ENCODE measurements at regions not wholly inside any gene's neighbourhood (a gene's known extent, or its start where the extent isn't known, plus 50 kb on each side); places are given as distances from the start of the nearest gene placed in this dataset.

- DNase-seq (ENCODE audit: low read depth in 2 of 2), result no peak
These were observed 203.8 kb upstream of the SIX2 start for GRCh38 chr2:45212953-45213635.

- DNase-seq (ENCODE audit: low read depth in 2 of 2), result no peak
These were observed 202.4 kb upstream of the SIX2 start for GRCh38 chr2:45211636-45212035.

- no peak for DNase-seq (ENCODE audit: low read depth in 2 of 2)
These were observed 201.4 kb upstream of the SIX2 start for GRCh38 chr2:45210462-45211195.

GRCh38 chr2:45209875-45210274, 200.6 kb upstream of the SIX2 start:
- DNase-seq (ENCODE audit: low read depth in 2 of 2), result no peak

GRCh38 chr2:45209302-45209701, 200.1 kb upstream of the SIX2 start:
- no peak for DNase-seq (ENCODE audit: low read depth in 2 of 2)

DNA sequence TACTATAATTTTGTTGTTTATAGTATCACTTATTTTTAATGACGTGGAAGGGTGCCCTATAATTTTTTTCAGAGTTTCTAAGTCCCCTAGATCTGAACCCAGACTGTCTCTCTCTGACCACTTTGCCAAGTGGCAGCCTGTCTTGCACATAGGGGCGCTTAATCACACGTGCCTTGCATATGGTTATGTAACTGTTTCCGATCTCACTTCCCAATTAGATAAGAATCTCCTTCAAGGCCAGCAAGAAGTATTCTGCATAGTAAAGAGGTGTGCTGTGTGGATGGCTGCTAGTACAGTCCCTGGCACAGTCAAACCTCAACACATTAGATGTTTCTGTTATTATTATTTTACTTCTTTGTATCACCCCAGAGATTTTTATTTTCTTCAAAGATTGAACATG, 197.8 kb upstream of the SIX2 start:
- no peak for DNase-seq (ENCODE audit: low read depth in 2 of 2)

GRCh38 chr2:45205985-45206384, 196.7 kb upstream of the SIX2 start:
- no peak for DNase-seq (ENCODE audit: low read depth in 2 of 2)

- no peak for DNase-seq (ENCODE audit: low read depth in 2 of 2)
These were observed 196.2 kb upstream of the SIX2 start for GRCh38 chr2:45205480-45205879.

- DNase-seq (ENCODE audit: low read depth in 2 of 2), result no peak
These were observed 194.1 kb upstream of the SIX2 start for GRCh38 chr2:45203400-45203799.

GRCh38 chr2:45199973-45200372, 190.7 kb upstream of the SIX2 start:
- no peak for DNase-seq (ENCODE audit: low read depth in 2 of 2)

DNA sequence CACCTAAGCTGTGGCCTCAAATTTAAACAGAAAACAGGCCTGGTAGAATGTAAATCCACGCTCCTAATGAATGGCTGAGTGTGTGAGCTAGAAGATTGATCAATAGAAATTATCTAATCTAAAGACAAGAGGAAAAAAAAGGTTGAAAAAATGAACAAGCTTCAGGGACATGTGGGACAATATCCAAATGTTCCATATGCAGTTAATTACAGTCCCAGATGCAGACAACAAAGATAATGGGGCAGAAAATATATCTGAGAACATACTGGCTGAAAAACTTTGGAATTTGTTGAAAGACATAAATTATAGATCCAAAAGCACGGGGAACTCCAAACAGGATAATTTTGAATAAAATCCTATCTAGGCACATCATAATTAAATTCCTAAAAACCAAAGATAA, 186.7 kb upstream of the SIX2 start:
- no peak for DNase-seq (ENCODE audit: low read depth in 2 of 2)

- DNase-seq (ENCODE audit: low read depth in 2 of 2), result no peak
These were observed 185.3 kb upstream of the SIX2 start for GRCh38 chr2:45194596-45194995.

DNA sequence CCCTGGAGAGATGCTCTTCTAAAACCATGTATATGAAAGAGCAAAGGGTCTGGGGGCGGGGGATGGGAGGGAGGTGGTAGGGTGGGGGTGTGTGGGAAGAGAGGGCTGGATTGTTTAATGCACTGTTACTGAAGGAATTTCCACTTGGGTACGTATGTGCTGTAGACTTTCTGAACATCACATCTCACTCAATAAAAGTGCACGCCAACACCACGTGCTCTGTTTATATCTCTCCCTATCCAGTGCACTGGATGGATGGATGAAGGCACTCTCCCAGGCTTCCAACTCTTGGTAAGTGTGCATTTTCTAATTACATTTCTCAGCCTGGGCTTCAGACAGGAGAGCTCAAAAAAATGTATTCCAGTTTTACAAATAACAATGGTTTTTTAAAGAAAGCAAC, 184.3 kb upstream of the SIX2 start:
- no peak for DNase-seq (ENCODE audit: low read depth in 2 of 2)

- no peak for DNase-seq (ENCODE audit: low read depth in 2 of 2)
These were observed 183.7 kb upstream of the SIX2 start for GRCh38 chr2:45192991-45193390.

- no peak for DNase-seq (ENCODE audit: low read depth in 2 of 2)
These were observed 183.2 kb upstream of the SIX2 start for GRCh38 chr2:45192481-45192880.

DNA sequence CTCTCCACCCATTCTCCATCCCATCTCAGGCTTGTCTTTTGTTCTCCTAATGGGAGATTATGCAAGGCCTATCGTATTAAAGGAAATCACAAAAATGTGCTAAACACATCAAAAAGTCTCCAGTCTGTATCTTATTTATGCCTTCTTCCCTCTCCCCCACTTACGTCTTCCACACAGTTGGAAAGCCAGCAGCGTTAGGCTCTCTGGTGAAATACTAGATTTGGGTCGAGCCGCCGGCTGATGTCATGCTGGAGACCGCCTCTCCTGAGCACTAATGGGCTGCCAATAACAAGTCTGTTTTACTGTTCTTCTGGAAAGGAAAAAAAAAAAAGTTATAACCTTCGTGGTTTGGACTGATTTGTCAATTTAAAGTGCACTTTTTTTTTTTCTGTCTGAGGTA, 182.7 kb upstream of the SIX2 start:
- DNase-seq (ENCODE audit: low read depth in 2 of 2), result no peak

GRCh38 chr2:45191146-45191863, 182.1 kb upstream of the SIX2 start:
- no peak for DNase-seq (ENCODE audit: low read depth in 2 of 2)

DNA sequence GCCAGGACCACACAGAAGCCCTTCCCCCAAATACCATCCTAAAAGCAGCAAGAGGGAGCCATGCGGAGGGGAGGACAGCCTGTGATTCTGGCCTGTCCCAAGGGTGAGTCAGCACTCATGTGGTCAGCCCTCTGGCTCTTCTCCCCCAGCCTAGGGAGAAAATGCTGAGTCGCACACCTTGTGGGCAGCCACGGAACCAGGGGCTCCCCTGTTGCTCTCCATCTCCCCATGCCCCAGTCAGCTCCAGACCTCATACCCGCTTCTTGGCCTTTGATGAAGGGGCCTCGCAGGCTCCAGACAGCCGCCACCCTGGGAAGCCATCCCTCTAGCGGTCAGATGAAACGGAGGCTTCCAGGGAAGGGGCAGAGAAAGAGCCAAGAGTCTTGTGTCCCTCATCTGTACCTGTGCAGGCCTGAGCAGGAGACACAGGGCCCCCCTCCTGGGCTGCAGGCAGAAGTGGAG, 181.3 kb upstream of the SIX2 start:
- DNase-seq (ENCODE audit: low read depth in 2 of 2), result no peak

- DNase-seq (ENCODE audit: low read depth in 2 of 2), result no peak
These were observed 175.4 kb upstream of the SIX2 start for GRCh38 chr2:45184606-45185005.

DNA sequence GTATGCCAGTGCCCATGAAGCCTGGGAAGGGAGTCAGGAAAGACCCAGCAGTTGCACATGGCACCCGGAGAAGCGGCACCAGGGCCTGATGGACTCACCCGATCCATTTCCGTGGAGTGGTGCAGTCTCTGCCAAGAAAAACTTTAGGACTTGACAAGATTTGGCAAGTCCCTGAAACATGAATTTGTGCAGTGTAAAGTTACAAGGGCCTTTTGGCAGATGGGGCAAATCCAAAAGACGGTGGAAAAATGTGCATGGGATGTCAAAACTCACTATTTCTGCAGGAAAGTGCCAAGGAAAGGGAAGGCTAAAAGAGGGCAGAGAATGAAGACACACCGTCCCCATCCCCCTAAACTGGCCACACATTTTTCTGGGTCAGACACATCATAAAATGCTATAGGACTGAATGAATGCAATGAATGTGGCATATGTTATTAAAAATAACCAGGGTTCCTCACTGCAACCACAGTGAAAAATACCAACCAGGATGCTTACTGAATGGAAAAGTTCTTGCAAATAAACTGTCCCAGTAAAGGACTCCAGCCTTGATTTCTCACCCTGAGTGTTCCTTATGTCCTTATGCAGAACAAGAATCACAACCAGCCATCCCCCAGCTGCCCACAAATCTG, 173.5 kb upstream of the SIX2 start:
- no peak for DNase-seq (ENCODE audit: low read depth in 2 of 2)

DNA sequence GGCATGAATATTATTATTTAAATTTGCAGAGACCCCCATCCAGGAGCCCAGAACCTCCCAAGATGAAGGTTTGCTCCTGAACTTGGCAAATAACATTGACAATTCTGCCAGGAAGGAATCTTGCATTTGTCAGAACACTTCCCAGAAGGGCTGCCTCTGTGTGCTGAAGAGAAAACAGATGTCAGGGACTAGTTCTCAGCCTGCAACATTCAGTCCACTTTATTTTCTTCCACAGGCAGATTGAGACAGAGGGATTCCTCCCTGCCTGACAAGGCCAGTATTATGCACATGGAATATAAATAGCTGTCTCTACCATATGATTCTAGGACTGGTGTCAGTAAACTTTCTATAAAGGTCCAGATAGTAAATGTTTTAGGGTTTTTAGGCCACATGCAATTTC, 171.5 kb upstream of the SIX2 start:
- DNase-seq (ENCODE audit: low read depth in 2 of 2), result no peak

GRCh38 chr2:45180033-45180746, 170.9 kb upstream of the SIX2 start:
- no peak for DNase-seq (ENCODE audit: low read depth in 2 of 2)
